Neuronal stem cell (in vitro differentiated cells): ENCODE measurements at regions not wholly inside any gene's neighbourhood (a gene's known extent, or its start where the extent isn't known, plus 50 kb on each side); places are given as distances from the start of the nearest gene placed in this dataset.

ENCODE experiments used
- DNase-seq: peaks from one replicate; pipeline ENCODE4 v3.0.0-alpha.2; 2013; ENCODE audit warnings: low spot score
- H2AFZ ChIP-seq: one replicate; pipeline ENCODE4 v1.6.1; 2013; ENCODE audit warnings: mild to moderate bottlenecking, low read length, inconsistent platforms
- H2AK5ac ChIP-seq: 2 replicates; pipeline ENCODE4 v1.6.1; 2013; ENCODE audit warnings: low read depth, mild to moderate bottlenecking, inconsistent platforms, low read length, moderate library complexity, mixed read lengths
- H2BK120ac ChIP-seq: 2 replicates; pipeline ENCODE4 v1.6.1; 2013; ENCODE audit warnings: low read depth, mild to moderate bottlenecking, inconsistent platforms, low read length, moderate library complexity, mixed read lengths
- H2BK12ac ChIP-seq: one replicate; pipeline ENCODE4 v1.6.1; 2013; ENCODE audit warnings: low read length, inconsistent platforms
- H2BK15ac ChIP-seq: 2 replicates; pipeline ENCODE4 v1.6.1; 2013; ENCODE audit warnings: mild to moderate bottlenecking, low read length, inconsistent platforms, mixed read lengths
- H2BK5ac ChIP-seq: one replicate; pipeline ENCODE4 v1.6.1; 2013; ENCODE audit warnings: inconsistent platforms, mild to moderate bottlenecking, low read length, moderate library complexity
- H3K14ac ChIP-seq: one replicate; pipeline ENCODE4 v1.6.1; 2013; ENCODE audit warnings: low read length, inconsistent platforms
- H3K18ac ChIP-seq: 2 replicates; pipeline ENCODE4 v1.6.1; 2013; ENCODE audit warnings: low read length, inconsistent platforms
- H3K23ac ChIP-seq: 2 replicates; pipeline ENCODE4 v1.6.1; 2013; ENCODE audit warnings: low read depth, mild to moderate bottlenecking, mixed read lengths, low read length, inconsistent platforms; ENCODE audit not compliant: poor library complexity
- H3K27ac ChIP-seq: replicated peaks from 3 replicates; pipeline ENCODE4 v1.5.1; 2013; ENCODE audit warnings: low read length, inconsistent platforms
- H3K27me3 ChIP-seq, 3 experiments: 2 replicates each; pipeline ENCODE4 v1.6.1; 2013; ENCODE audit warnings: low read length in 3 of 3, mild to moderate bottlenecking in 2 of 3, inconsistent platforms in 1 of 3, low read depth in 1 of 3, mixed read lengths in 1 of 3, moderate library complexity in 1 of 3; ENCODE audit not compliant: control insufficient read depth in 3 of 3, insufficient read depth in 3 of 3
- H3K36me3 ChIP-seq, 2 donors: replicated peaks in 1 of 2; 2 replicates each; pipeline ENCODE4 v1.6.1; 2013; ENCODE audit warnings: low read length in 2 of 2; ENCODE audit not compliant: control insufficient read depth in 2 of 2, insufficient read depth in 2 of 2
- H3K4ac ChIP-seq: 2 replicates; pipeline ENCODE4 v1.6.1; 2013; ENCODE audit warnings: inconsistent platforms, mild to moderate bottlenecking, low read length, moderate library complexity
- H3K4me1 ChIP-seq, 2 donors: 1 replicate in 1 of 2; 2 replicates in 1 of 2; pipeline ENCODE4 v1.6.1; 2013; ENCODE audit warnings: low read length in 2 of 2, low read depth in 1 of 2; ENCODE audit not compliant: control insufficient read depth in 2 of 2, insufficient read depth in 1 of 2
- H3K4me2 ChIP-seq: one replicate; pipeline ENCODE4 v1.6.1; 2013; ENCODE audit warnings: mild to moderate bottlenecking, low read length, inconsistent platforms; ENCODE audit not compliant: insufficient read depth, poor library complexity, severe bottlenecking
- H3K4me3 ChIP-seq, 2 donors: 2 replicates each; pipeline ENCODE4 v1.5.1; 2013; ENCODE audit warnings: low read length in 2 of 2, mild to moderate bottlenecking in 2 of 2, inconsistent platforms in 1 of 2, moderate library complexity in 1 of 2
- H3K79me1 ChIP-seq: one replicate; pipeline ENCODE4 v1.6.1; 2013; ENCODE audit warnings: low read depth, mild to moderate bottlenecking, inconsistent platforms, low read length, moderate library complexity
- H3K9ac ChIP-seq: one replicate; pipeline ENCODE4 v1.6.1; 2013; ENCODE audit warnings: mild to moderate bottlenecking, low read depth, low read length, inconsistent platforms; ENCODE audit not compliant: poor library complexity
- H3K9me3 ChIP-seq, 2 donors: replicated peaks in 1 of 2; 2 replicates each; pipeline versions ENCODE3 to v1.6.1; 2013; ENCODE audit warnings: low read length in 2 of 2, mild to moderate bottlenecking in 2 of 2, inconsistent platforms in 1 of 2, low read depth in 1 of 2, mixed read lengths in 1 of 2, moderate library complexity in 1 of 2; ENCODE audit not compliant: control insufficient read depth in 2 of 2, insufficient read depth in 1 of 2
- H4K8ac ChIP-seq: one replicate; pipeline ENCODE4 v1.6.1; 2013; ENCODE audit warnings: low read depth, mild to moderate bottlenecking, inconsistent platforms, low read length, moderate library complexity
- H4K91ac ChIP-seq: one replicate; pipeline ENCODE4 v1.6.1; 2013; ENCODE audit warnings: low read length, low read depth, mild to moderate bottlenecking, inconsistent platforms; ENCODE audit not compliant: poor library complexity
- WGBS, 2 donors: extraction: QIAGEN DNeasy Blood & Tissue Kit; methylation state at CpG; one replicate each; pipeline ENCODE4 v1.1.7; 2013; ENCODE audit warnings: missing lambda C conversion rate in 2 of 2, mixed read lengths in 1 of 2; ENCODE audit not compliant: insufficient read length in 2 of 2, insufficient replicate concordance in 1 of 2; ENCODE audit errors: extremely low coverage in 2 of 2; 5-methylcytosine and 5-hydroxymethylcytosine counted together

DNA sequence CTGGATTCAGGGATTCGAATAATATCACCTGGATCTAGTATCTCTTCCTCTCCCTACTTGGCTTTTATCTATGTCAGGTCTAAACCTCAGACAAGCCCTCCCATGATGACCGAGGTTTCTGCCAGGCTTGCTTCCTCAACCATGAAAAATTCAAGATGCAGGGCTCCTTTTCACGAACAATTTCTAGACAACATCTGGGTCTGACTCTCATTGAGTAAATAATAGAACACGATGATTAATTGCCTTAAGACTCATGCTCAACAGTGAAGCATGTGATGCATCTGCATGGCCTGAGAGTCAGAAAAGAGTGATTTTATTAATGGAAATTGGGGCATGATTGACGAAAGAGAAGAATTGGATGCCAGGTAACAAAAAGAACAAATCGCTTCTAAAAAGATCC, 277.2 kb upstream of the ZNF608 start:
- no peaks in the 10 kb centered on the region for H3K36me3 ChIP-seq
- H3K27me3 ChIP-seq, result no peaks in the 10 kb centered on the region
- no peak overlapping the region for H2BK5ac ChIP-seq
- peaks cover 2 to 3% of the 10 kb centered on the region in 2 donors for H3K4me1 ChIP-seq
- no peak overlapping the region for H4K8ac ChIP-seq
- H2BK12ac ChIP-seq, result no peak overlapping the region
- H3K18ac ChIP-seq, result no peak overlapping the region
- no peak overlapping the region for H3K4ac ChIP-seq
- H4K91ac ChIP-seq, result no peak overlapping the region
- no peak overlapping the region for H2AK5ac ChIP-seq
- DNase-seq, result no peak
- WGBS, 2 donors, result no CpG with 5 or more reads among the region's 6 CpGs
- no peak overlapping the region for H2BK120ac ChIP-seq
- no peak overlapping the region for H3K27ac ChIP-seq
- H3K9me3 ChIP-seq, result peaks cover 0 to 2% of the 10 kb centered on the region in 2 donors
- no peak overlapping the region for H3K9ac ChIP-seq
- no peaks in the 10 kb centered on the region for H3K79me1 ChIP-seq
- H2BK15ac ChIP-seq, result no peak overlapping the region
- H3K23ac ChIP-seq, result no peak overlapping the region
- no peak overlapping the region for H3K4me3 ChIP-seq
- no peak overlapping the region for H3K4me2 ChIP-seq
- no peak overlapping the region for H3K14ac ChIP-seq
- no peak overlapping the region for H2AFZ ChIP-seq

DNA sequence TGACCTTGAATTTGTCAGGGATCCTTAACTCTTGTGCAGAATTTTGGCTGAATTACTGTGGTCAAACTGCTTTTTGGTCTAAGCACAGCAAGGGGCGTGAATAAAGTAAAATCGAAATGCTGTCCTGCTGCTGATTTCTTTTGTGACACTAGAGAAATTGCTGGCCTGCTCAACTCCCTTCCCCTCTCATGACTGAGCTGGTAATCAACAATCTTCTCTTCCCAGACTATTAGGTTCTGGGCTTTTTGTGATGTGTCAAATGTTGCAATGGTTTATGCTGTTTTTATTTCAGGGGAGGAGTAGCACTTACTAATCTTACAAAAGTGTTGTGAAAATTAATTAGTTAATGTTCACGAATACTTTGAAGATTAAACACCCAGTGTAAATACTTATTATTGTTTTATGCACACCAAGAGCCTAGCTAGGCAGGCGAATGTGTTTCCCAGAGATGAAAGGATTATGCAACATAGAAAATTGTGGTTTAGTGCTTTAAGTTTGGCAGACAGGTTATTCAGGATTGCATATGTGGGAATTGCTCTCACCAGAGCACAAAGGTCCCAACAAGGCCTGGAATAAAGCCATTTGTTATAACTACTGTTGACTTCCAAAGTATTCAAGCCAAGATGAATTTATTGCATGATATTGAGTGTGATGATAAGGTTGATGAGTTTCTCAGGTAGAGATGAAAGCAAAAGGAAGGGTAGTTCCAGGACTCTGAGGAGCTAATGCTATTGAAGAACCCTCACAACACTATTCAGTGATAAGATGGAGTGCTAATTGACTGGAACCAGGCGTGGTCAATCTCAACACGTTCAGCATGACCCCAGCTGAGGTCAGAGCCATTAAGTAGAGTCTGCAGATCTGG, 280.7 kb upstream of the ZNF608 start:
- Histone ChIP-seq H2BK5ac (no peak overlapping the region), H3K4me2 (no peak overlapping the region), H3K4ac (no peak overlapping the region), H2AFZ (no peak overlapping the region), H3K9me3 (peaks cover 0 to 2% of the 10 kb centered on the region in 2 donors), H3K9ac (no peak overlapping the region), H2AK5ac (no peak overlapping the region), H3K14ac (no peak overlapping the region), H3K4me1 (peaks cover 2 to 3% of the 10 kb centered on the region in 2 donors), H2BK120ac (no peak overlapping the region), H3K27ac (no peak overlapping the region), H2BK12ac (no peak overlapping the region), H2BK15ac (no peak overlapping the region), H4K91ac (no peak overlapping the region), H3K23ac (no peak overlapping the region), H3K18ac (no peak overlapping the region), H3K27me3 (no peaks in the 10 kb centered on the region), H4K8ac (no peak overlapping the region), H3K79me1 (no peaks in the 10 kb centered on the region), H3K4me3 (no peak overlapping the region), H3K36me3 (no peaks in the 10 kb centered on the region)
- WGBS, 2 donors, result no CpG with 5 or more reads among the region's 6 CpGs
- DNase-seq, result no peak

DNA sequence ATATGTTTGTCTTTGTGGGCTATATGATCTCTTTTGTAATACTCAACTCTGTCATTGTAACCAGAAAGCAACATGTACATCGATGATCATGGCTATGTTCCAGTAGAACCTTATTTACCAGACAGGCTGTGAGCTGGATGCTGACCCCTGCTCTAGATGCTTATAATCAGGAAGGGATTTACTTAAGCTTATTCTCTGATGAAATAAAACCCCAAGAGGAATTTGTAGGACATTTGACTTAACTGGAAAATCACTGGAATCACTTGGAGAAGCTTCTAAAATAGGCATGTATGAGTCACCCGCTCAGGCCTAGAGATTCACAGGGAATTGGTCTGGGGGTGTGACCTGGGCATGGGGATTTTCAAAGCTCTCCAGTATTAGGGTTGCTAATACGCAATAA, 285.8 kb upstream of the ZNF608 start:
- no CpG with 5 or more reads among the region's 3 CpGs for WGBS, 2 donors
- Histone ChIP-seq H4K91ac (no peak overlapping the region), H3K14ac (no peak overlapping the region), H2AK5ac (no peak overlapping the region), H3K36me3 (no peaks in the 10 kb centered on the region), H3K79me1 (no peaks in the 10 kb centered on the region), H3K9ac (no peak overlapping the region), H3K4me2 (no peak overlapping the region), H2BK120ac (no peak overlapping the region), H2AFZ (no peak overlapping the region), H3K27ac (no peak overlapping the region), H2BK5ac (no peak overlapping the region), H3K4me3 (no peak overlapping the region), H3K9me3 (no peaks in the 10 kb centered on the region), H2BK12ac (no peak overlapping the region), H3K4me1 (no peaks in the 10 kb centered on the region), H3K4ac (no peak overlapping the region), H4K8ac (no peak overlapping the region), H3K23ac (no peak overlapping the region), H2BK15ac (no peak overlapping the region), H3K18ac (no peak overlapping the region), H3K27me3 (no peaks in the 10 kb centered on the region)
- DNase-seq, result no peak

DNA sequence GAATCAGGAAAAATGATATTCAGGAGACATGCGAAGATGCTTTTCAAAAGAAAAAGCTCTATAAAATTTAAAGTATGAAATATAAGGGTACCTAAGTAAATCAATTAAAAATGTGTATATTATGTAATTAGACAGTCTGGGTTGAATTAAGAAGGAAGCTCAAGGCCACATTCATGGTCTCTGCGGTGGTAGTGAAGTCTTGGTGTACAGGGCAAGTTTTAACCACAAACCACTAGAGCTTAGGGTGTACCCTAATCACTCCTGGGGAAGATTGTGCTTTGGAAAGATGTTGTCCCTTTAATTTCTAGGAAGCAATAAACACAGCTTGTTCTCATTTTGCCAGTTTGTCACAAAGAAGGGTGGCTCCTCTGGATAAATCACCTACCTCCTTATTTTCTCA, 287.2 kb upstream of the ZNF608 start:
- Histone ChIP-seq H3K4ac (no peak overlapping the region), H3K14ac (no peak overlapping the region), H3K18ac (no peak overlapping the region), H3K9me3 (peaks cover 0 to 3% of the 10 kb centered on the region in 2 donors), H2BK120ac (no peak overlapping the region), H3K36me3 (no peaks in the 10 kb centered on the region), H3K27ac (no peak overlapping the region), H4K8ac (no peak overlapping the region), H2BK12ac (no peak overlapping the region), H3K27me3 (no peaks in the 10 kb centered on the region), H3K4me2 (no peak overlapping the region), H3K23ac (no peak overlapping the region), H3K4me3 (no peak overlapping the region), H2BK5ac (no peak overlapping the region), H2AFZ (no peak overlapping the region), H3K79me1 (no peaks in the 10 kb centered on the region), H3K9ac (no peak overlapping the region), H2BK15ac (no peak overlapping the region), H2AK5ac (no peak overlapping the region), H3K4me1 (no peaks in the 10 kb centered on the region), H4K91ac (no peak overlapping the region)
- no CpG with 5 or more reads among the region's 2 CpGs for WGBS, 2 donors
- DNase-seq, result no peak
